Fibroblast of peridontal ligament (primary cell): ENCODE measurements at regions not wholly inside any gene's neighbourhood (a gene's known extent, or its start where the extent isn't known, plus 50 kb on each side); places are given as distances from the start of the nearest gene placed in this dataset.

Experiments
- DNase-seq: peaks from one replicate; pipeline ENCODE4 v3.0.0-alpha.2; 2010; ENCODE audit errors: extremely low read depth

GRCh38 chr2:120953066-120953756 lies 217.5 kb downstream of the GLI2 start:
- no peak for DNase-seq

DNA sequence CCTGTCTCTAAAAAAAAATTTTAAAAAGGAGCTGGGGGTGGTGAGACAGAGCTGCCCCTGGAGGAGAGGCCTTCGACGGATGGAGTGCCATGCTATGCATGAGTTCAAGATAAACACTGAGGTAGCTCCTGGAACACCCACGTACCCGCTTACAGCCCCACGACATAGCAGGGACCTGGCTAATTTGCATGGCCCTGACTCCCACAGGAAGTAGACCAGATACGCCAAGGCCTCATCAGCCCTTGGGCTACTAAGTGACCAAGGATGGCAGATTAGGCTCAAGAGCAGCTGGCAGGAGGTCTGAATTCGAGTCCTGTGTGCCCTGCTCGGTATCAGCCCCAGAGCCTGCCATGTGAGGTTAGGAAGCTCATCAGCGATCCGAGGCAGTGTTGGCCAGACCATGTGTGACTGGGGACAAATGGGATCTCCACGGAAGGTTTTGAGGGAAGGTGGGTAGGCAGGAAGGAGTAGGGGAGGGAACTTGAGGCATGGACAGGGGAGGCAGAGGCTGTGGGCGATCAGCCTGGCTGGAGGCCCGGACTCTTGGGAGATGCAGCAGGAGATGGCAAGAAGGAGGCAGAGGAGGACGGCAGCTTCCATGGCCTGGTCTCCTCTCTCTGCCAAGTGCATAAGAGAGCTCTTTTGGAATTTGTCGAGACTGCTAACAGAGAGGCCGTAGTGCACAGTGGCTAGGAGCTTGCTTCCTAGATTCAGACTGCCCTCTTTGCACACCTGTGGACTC lies 218.3 kb downstream of the GLI2 start:
- no peak for DNase-seq

DNA sequence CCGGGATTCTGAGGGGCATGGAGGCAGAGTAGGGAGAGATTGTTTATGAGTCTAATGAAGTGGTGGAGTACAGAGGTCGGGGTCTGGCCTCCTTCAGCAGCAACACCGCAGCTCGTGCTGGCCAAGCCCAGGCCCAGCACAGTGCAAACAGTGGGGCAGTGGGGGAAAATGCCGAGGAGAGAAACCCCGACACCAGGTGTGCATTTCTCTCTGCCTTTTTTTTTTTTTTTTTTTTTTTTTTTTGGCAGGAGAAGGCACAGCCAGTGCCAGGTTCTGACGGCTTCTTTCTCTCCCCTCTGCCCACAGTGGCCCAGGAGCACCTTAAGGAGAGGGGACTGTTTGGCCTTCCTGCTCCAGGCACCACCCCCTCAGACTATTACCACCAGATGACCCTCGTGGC lies 219.3 kb downstream of the GLI2 start:
- no peak for DNase-seq

- DNase-seq, result no peak
Measured at GRCh38 chr2:120955427-120955826, 219.8 kb downstream of the GLI2 start.

DNA sequence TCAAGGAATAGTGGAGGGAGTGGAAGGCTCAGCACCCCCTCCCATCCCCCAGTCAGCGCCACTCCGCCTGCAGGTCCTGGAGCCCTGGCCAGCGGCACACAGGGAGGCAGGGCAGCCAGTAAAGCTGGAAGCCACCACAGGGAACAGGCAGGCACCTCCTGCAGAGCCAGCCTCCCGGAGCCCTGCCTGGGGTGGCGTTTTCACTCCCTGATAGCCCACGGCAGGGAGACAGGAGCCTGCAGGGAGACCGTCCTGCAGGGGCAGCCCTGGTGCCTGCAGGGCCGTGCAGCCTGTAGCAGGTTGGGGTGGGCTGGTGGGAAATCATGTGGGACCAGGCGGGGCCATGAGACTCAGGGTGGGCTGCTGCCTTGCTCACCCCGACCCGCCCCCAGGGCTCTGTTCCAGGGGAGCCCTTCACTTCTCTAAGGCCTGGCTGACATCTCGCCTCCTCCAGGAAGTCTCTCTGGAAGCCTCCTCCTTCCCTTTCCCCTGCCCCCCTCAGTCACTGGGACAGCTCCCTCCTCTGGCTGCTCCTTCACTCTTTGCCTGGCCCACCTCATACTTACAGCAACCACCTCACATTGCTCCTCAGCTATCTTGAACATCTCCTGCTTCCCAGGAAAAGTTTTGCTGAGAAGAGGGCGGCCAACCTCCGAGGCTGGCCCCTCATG lies 221.0 kb downstream of the GLI2 start:
- no peak for DNase-seq

GRCh38 chr2:120957905-120958304 lies 222.2 kb downstream of the GLI2 start:
- no peak for DNase-seq

GRCh38 chr2:120958623-120959366 lies 223.1 kb downstream of the GLI2 start:
- DNase-seq, result no peak

DNA sequence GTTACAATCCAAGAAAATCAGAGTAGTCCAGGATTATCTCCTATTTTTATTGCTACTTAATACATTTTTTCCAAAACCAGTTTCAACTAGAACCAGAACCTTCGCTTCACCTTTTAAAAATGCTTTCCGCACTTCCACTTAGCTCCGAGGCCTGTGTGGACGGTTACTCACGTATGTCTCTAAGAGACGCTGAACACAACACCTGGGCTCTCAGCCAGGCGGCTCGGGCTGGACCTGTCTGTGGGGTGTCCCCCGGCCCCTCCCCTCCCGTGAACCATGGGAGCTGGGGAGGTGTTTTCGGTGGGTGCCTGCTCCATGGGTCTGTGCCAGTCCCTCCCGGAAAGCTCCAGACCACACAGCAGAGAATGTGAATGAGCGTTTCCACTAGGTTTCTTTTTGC lies 223.8 kb downstream of the GLI2 start:
- no peak for DNase-seq

GRCh38 chr2:120960770-120961366 lies 225.2 kb downstream of the GLI2 start:
- DNase-seq, result no peak

DNA sequence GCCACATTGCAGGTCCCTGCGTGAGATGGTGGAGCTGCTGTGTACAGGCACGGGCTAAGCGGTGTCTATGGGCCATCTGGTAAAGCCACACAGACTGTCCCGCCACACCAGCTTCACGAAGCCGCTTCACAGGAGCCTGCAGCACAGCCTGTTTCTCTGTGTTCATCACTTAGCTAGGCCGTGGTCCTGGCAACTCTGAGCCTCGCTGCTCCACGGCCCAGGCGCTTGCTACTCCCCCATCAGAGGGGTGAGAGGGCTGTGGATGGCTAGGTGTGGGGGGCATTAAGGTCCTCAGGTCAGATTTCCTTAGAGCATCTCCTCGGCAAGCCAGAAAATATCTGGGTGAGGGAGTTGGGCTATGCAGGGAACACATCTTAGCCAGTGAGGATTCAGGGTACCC lies 225.7 kb downstream of the GLI2 start:
- no peak for DNase-seq

GRCh38 chr2:120963997-120964705 lies 228.5 kb downstream of the GLI2 start:
- DNase-seq, result peak; percentile 13

DNA sequence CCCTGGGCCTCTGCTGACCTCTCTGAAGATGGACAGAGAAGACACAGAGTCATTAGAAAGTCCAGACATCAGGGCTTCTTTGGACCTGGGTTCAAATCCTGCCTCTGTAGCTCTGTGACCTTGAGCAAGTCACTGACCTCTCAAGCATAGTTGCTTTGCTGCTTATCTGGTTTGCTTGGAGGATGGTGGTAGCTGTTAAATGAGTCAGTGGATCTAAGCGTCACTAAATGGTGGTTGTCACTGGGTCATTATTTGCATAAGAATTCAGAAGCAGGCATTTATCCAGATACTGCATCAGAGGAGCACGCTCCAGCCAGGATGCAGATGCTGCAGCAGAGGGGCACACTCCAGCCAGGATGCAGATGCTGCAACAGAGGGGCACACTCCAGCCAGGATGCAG lies 229.2 kb downstream of the GLI2 start:
- no peak for DNase-seq

GRCh38 chr2:120966510-120967254 lies 231.0 kb downstream of the GLI2 start:
- no peak for DNase-seq

GRCh38 chr2:120968307-120969015 lies 232.8 kb downstream of the GLI2 start:
- no peak for DNase-seq

DNA sequence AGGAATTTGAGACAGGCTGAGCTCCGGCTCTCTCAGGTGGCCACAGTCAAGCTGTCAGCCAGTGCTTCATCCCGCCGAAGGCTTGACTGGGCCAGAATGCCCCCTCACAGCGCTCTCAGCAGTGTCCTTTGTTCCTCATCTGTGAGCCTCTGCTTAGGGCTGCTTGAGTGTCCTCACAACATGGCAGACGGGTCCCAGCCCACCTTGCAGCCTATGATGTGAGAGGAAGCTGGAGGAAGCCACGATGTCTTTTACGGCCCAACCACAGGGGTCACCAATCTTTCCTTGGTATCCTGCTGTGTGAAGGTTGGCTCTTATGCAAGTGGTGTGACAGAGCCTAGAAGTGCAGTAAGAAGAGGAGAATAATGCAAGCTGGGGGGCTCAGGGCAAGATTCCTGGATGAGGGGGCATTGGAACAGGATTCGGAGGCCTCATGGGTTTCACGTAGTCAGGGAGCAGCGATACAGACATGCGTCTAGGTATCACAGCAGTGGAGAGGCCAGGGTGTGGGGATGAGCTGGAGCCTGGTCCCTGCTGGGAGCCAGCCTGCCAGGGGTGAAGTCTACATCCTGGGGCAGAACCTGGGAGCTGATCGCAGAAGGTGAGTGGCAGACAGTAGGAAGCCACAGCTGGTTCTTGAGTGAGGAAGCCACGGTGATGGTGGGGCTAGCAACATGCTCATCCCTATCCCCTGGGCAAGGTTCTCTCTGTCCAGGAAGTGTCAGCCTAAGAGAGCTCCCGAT lies 234.1 kb downstream of the GLI2 start:
- DNase-seq, result no peak

GRCh38 chr2:120971866-120972265 lies 236.2 kb downstream of the GLI2 start:
- no peak for DNase-seq

GRCh38 chr2:120972286-120972685 lies 236.6 kb downstream of the GLI2 start:
- DNase-seq, result no peak

DNA sequence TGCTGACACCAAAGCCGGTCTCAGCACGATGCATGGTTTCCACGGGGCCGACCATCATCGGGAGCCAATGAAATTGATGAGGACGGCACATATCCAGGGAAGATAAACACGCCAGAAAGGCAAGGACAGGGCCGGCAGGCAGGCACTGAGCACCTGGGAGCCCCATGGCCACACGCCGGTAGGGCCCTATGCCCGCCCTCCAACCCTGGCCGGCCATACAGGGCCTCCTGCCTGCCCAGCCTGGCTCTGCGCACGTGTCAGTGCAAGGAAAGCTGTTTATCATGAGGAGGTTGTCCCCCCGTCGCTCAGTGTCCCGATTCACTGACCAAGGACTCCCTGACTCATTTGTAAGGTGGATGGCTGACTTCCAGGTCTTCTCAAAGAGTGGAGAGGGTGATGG lies 237.5 kb downstream of the GLI2 start:
- DNase-seq, result no peak

GRCh38 chr2:120974950-120975349 lies 239.3 kb downstream of the GLI2 start:
- no peak for DNase-seq
